K562 (cell line): ENCODE measurements at regions not wholly inside any gene's neighbourhood (a gene's known extent, or its start where the extent isn't known, plus 50 kb on each side); places are given as distances from the start of the nearest gene placed in this dataset.

Experiments used
- ATAC-seq: fragments of 200-7000 bp; cut with Tn5 transposase; 3 replicates; pipeline ENCODE4 v1.9.1; 2020; ENCODE audit warnings: moderate library complexity
- BruUV-seq: library from RNA; stranded (reverse); fragments of 400-500 nt; replicated peaks from 2 replicates; lab custom pipeline; 2021; lab: Mats Ljungman, UMichigan
- CTCF ChIA-PET: fragments of 300-600 bp; formaldehyde crosslinking; extraction: SDS; loops from one replicate; lab custom pipeline; 2021; ENCODE audit warnings: low intra/inter-chr PET ratio; lab: Yijun Ruan, JAX
- POLR2A ChIA-PET: fragments of 300-600, 350-650 bp; sonication (Branson Sonifier 250); formaldehyde crosslinking; extraction: SDS; loops from one replicate; lab custom pipeline; 2021; ENCODE audit warnings: antibody characterized with exemption, inconsistent platforms; lab: Yijun Ruan, JAX
- DNase-seq, 4 experiments: peaks; one replicate each; pipeline versions ENCODE4 v3.0.0 to v3.0.0-alpha.2; 2011 to 2018; ENCODE audit warnings: low spot score in 3 of 4, mixed read lengths in 3 of 4; ENCODE audit errors: extremely low read depth in 1 of 4
- FAIRE-seq: peaks from 2 replicates; lab custom pipeline; 2011; peaks lifted over from hg19 to GRCh38; lab: Jason Lieb, UNC
- H2AFZ ChIP-seq: 2 replicates; pipeline ENCODE4 v1.6.0; 2011; ENCODE audit warnings: low read depth, low read length, control low read depth, inconsistent platforms
- H3K27ac ChIP-seq: fragments of 200-600 bp; 3 replicates; pipeline ENCODE4 v1.8.0; 2011; ENCODE audit warnings: low read depth, mild to moderate bottlenecking, control low read depth, inconsistent platforms, low read length, moderate library complexity, mixed read lengths; ENCODE audit errors: extremely low read depth
- H3K27me3 ChIP-seq, 2 experiments: fragments of 300-600 bp in 1 of 2; 2 replicates in 1 of 2; 3 replicates in 1 of 2; pipeline versions ENCODE4 v1.6.0 to v1.8.0; 2011; ENCODE audit warnings: inconsistent platforms in 2 of 2, low read length in 2 of 2, mild to moderate bottlenecking in 1 of 2, mixed read lengths in 1 of 2, moderate library complexity in 1 of 2; ENCODE audit not compliant: control insufficient read depth in 2 of 2, insufficient read depth in 2 of 2
- H3K36me3 ChIP-seq: fragments of 300-600 bp; 3 replicates; pipeline ENCODE4 v1.8.0; 2011; ENCODE audit warnings: mild to moderate bottlenecking, low read length, inconsistent platforms; ENCODE audit not compliant: control insufficient read depth, insufficient read depth
- H3K4me1 ChIP-seq, 2 experiments: fragments of 200-600 bp in 1 of 2; replicated peaks in 1 of 2; 2 replicates in 1 of 2; 3 replicates in 1 of 2; pipeline versions ENCODE4 v1.5.1 to v1.8.0; 2011; ENCODE audit warnings: inconsistent platforms in 2 of 2, low read length in 2 of 2, mild to moderate bottlenecking in 1 of 2, mixed read lengths in 1 of 2, moderate library complexity in 1 of 2; ENCODE audit not compliant: control insufficient read depth in 2 of 2, insufficient read depth in 2 of 2
- H3K4me2 ChIP-seq: 2 replicates; pipeline ENCODE4 v1.6.1; 2011; ENCODE audit warnings: low read length, control low read depth, inconsistent platforms, mixed read lengths; ENCODE audit not compliant: insufficient read depth
- H3K4me3 ChIP-seq: fragments of 200-600 bp; sonication (generic), shearing (Covaris generic); 2 replicates; pipeline ENCODE4 v1.5.1; 2016; ENCODE audit warnings: control low read depth, inconsistent platforms
- H3K79me2 ChIP-seq: fragments of 200-600 bp; 3 replicates; pipeline ENCODE4 v1.8.0; 2011; ENCODE audit warnings: low read length, inconsistent platforms; ENCODE audit not compliant: control insufficient read depth, insufficient read depth
- H3K9ac ChIP-seq, 2 experiments: 2 replicates each; pipeline versions ENCODE4 v1.6.0 to v1.6.1; 2011; ENCODE audit warnings: low read depth in 2 of 2, low read length in 2 of 2, control low read depth in 1 of 2, inconsistent platforms in 1 of 2, mild to moderate bottlenecking in 1 of 2, mixed read lengths in 1 of 2; ENCODE audit not compliant: insufficient read depth in 1 of 2
- H3K9me1 ChIP-seq: one replicate; pipeline ENCODE4 v1.6.0; 2011; ENCODE audit warnings: inconsistent platforms, mild to moderate bottlenecking, low read length, moderate library complexity; ENCODE audit not compliant: control insufficient read depth, insufficient read depth
- H3K9me3 ChIP-seq: replicated peaks from 2 replicates; pipeline ENCODE4 v1.5.1; 2011; ENCODE audit warnings: low read depth, low read length, inconsistent platforms; ENCODE audit not compliant: control insufficient read depth, insufficient read depth
- H4K20me1 ChIP-seq: replicated peaks from 2 replicates; pipeline ENCODE4 v1.6.1; 2011; ENCODE audit warnings: low read length, inconsistent platforms, mixed read lengths; ENCODE audit not compliant: control insufficient read depth, insufficient read depth
- ELF2 ChIP-seq: fragments of 250-450 bp; sonication (Bioruptor Pico); IDR thresholded peaks from 2 replicates; pipeline ENCODE4 v1.5.0; 2021; ENCODE audit warnings: mild to moderate bottlenecking
- HDAC3 ChIP-seq: fragments of 450-650 bp; IDR thresholded peaks from 2 replicates; pipeline ENCODE4 v1.6.1; 2018; ENCODE audit warnings: borderline replicate concordance, mild to moderate bottlenecking, moderate library complexity; ENCODE audit not compliant: partially characterized antibody
- MTA1 ChIP-seq: fragments of 450-650 bp; IDR thresholded peaks from 2 replicates; pipeline ENCODE4 v1.6.1; 2017; ENCODE audit warnings: borderline replicate concordance
- NCOA4 ChIP-seq: fragments of 450-650 bp; IDR thresholded peaks from 2 replicates; pipeline ENCODE4 v1.6.1; 2018; ENCODE audit warnings: mild to moderate bottlenecking; ENCODE audit not compliant: partially characterized antibody
- NUFIP1 ChIP-seq: fragments of 450-650 bp; IDR thresholded peaks from 2 replicates; pipeline ENCODE4 v1.6.1; 2018; ENCODE audit not compliant: partially characterized antibody
- RAD21 ChIP-seq, 2 experiments: fragments of 250-450 bp in 1 of 2; fragments of 450-650 bp in 1 of 2; sonication (Bioruptor Pico) in 1 of 2; formaldehyde crosslinking in 1 of 2; IDR thresholded peaks in 1 of 2; conservative IDR thresholded peaks in 1 of 2; 2 replicates each; pipeline versions ENCODE4 v1.4.0 to v1.8.0; 2020 to 2022; ENCODE audit warnings: mild to moderate bottlenecking in 2 of 2, moderate library complexity in 1 of 2
- TBL1XR1 ChIP-seq, 2 experiments: IDR thresholded peaks; 2 replicates each; pipeline ENCODE4 v1.6.1; 2012; ENCODE audit warnings: improper control_type of control experiment in 2 of 2, low read length in 2 of 2, mild to moderate bottlenecking in 1 of 2
- ZNF408 ChIP-seq: fragments of 250-450 bp; sonication (Bioruptor Pico); IDR thresholded peaks from 2 replicates; pipeline ENCODE4 v1.4.0; 2020; ENCODE audit warnings: low read depth, mild to moderate bottlenecking, moderate library complexity
- WGBS: fragments of 100-300 bp; shearing (Covaris generic); methylation state at CpG from one replicate; pipeline ENCODE4 v1.1.6; 2016; ENCODE audit warnings: low coverage, mixed read lengths; ENCODE audit not compliant: insufficient coverage; ENCODE audit errors: missing lambda C conversion rate; 5-methylcytosine and 5-hydroxymethylcytosine counted together
- in situ Hi-C: fragments of 300-500 bp; cut with MboI; formaldehyde crosslinking; loops from 4 replicates; pipeline ENCODE4 v1.15.0; 2018; ENCODE audit warnings: inconsistent platforms, mixed read lengths
- intact Hi-C: fragments of 100-400 bp; cut with micrococcal nuclease; formaldehyde crosslinking; loops from 2 replicates; pipeline ENCODE4 v1.14.2; 2022

DNA sequence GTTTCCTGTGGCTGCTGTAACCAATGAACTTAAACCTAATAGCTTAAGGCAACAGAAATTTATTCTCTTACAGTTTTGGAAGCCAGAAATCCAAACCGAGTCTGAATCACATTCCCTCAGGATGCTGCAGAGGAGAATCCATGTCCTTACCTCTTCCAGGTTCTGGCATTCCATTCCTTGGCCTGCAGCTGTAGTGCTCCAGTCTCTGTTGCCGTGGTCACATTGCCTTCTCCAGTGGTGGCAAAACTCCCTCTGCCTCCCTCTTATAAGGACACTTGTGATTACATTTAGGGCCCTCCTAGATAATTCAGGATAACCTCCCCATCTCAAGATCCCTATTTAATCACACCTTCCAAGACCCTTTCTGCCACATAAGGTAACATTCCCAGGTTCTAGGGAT is 88.7 kb upstream of the SHB start:
- no peak overlapping the region for H3K4me3 ChIP-seq
- H3K4me1 ChIP-seq, result no peaks in the 10 kb centered on the region
- no TSS peak for BruUV-seq
- in situ Hi-C loops, result no loop called here
- no peaks in the 10 kb centered on the region for H3K9me3 ChIP-seq
- H3K36me3 ChIP-seq, result no peaks in the 10 kb centered on the region
- no peak overlapping the region for H3K4me2 ChIP-seq
- FAIRE-seq (no peak), ATAC-seq (no peak), DNase-seq (no peak)
- WGBS, result 0% methylated on average over 2 of the region's 2 CpGs
- TF ChIP-seq NUFIP1 (no peak), TBL1XR1 (IDR thresholded peaks at IDR 0.05; ENCODE audit: low read length in 2 of 2) (no peak), MTA1 (no peak), RAD21 (CRISPR knock-in tag; conservative IDR thresholded peaks at IDR 0.05 in 1 of 2, IDR thresholded peaks at IDR 0.05 in 1 of 2) (no peak), ELF2 (CRISPR knock-in tag) (no peak), ZNF408 (CRISPR knock-in tag) (no peak), NCOA4 (no peak), HDAC3 (no peak)
- no peak overlapping the region for H3K27ac ChIP-seq
- H4K20me1 ChIP-seq, result peaks cover 3% of the 10 kb centered on the region; the same call in 1 of the 2 replicates
- no peaks in the 10 kb centered on the region for H3K79me2 ChIP-seq
- ChIA-PET POLR2A (interaction anchor here (0.5 kb wide), 1 partner anchor 791 kb away, joined by 3 read pairs; no protein-coding TSS in a partner anchor), CTCF (no interaction called here)
- intact Hi-C loops, result loop anchor here (5.0 to 10.0 kb wide), 2 partner anchors 40 to 207 kb away; no protein-coding TSS in a partner anchor
- peaks cover 12 to 27% of the 10 kb centered on the region in 2 experiments for H3K27me3 ChIP-seq
- H3K9ac ChIP-seq, result no peak overlapping the region
- H2AFZ ChIP-seq, result no peak overlapping the region
- no peaks in the 10 kb centered on the region for H3K9me1 ChIP-seq
